LNCAP (cell line): ENCODE measurements at regions not wholly inside any gene's neighbourhood (a gene's known extent, or its start where the extent isn't known, plus 50 kb on each side); places are given as distances from the start of the nearest gene placed in this dataset.

Source experiments
- CTCF ChIP-seq: fragments of 450-650 bp; IDR thresholded peaks from 2 replicates; pipeline ENCODE4 v1.5.1; 2017; ENCODE audit warnings: mild to moderate bottlenecking

- no peak for TF ChIP-seq CTCF
Measured at GRCh38 chr2:215856080-215856479, 157.3 kb downstream of the MREG start.

- TF ChIP-seq CTCF = no peak
Measured at GRCh38 chr2:215854008-215854407, 159.3 kb downstream of the MREG start.

- TF ChIP-seq CTCF = no peak
Measured at GRCh38 chr2:215851696-215852095, 161.7 kb downstream of the MREG start.

- TF ChIP-seq CTCF = no peak
Measured at GRCh38 chr2:215851082-215851481, 162.3 kb downstream of the MREG start.

GRCh38 chr2:215850380-215850779 is 163.0 kb downstream of the MREG start:
- TF ChIP-seq CTCF = no peak

- no peak for TF ChIP-seq CTCF
Measured at GRCh38 chr2:215849771-215850170, 163.6 kb downstream of the MREG start.

- TF ChIP-seq CTCF = no peak
Measured at GRCh38 chr2:215848698-215849097, 164.7 kb downstream of the MREG start.

- no peak for TF ChIP-seq CTCF
Measured at GRCh38 chr2:215848146-215848545, 165.2 kb downstream of the MREG start.
